T47D (cell line): ENCODE measurements at regions not wholly inside any gene's neighbourhood (a gene's known extent, or its start where the extent isn't known, plus 50 kb on each side); places are given as distances from the start of the nearest gene placed in this dataset.

Experiments
- DNase-seq, 2 experiments: peaks; one replicate each; pipeline versions ENCODE4 v3.0.0 to v3.0.0-alpha.2; 2011 to 2012; ENCODE audit warnings: low read depth in 1 of 2, low spot score in 1 of 2
- JUND ChIP-seq: IDR thresholded peaks from 2 replicates; pipeline ENCODE4 v1.6.1; 2012; ENCODE audit warnings: low read depth
- in situ Hi-C: cut with HindIII; loops from 2 replicates; pipeline ENCODE4 v1.10.0; 2016; ENCODE audit warnings: low sequenced_read_pairs, low pct_unique_long_range_greater_than_20kb

- no peak for DNase-seq
- in situ Hi-C loops, result no loop called here
- no peak for TF ChIP-seq JUND
Measured at GRCh38 chr1:17952506-17952905, 155.1 kb upstream of the IGSF21 start.

GRCh38 chr1:17953921-17954320 lies 153.7 kb upstream of the IGSF21 start:
- DNase-seq, result no peak
- TF ChIP-seq JUND, result no peak
- in situ Hi-C loops, result no loop called here

- no peak for TF ChIP-seq JUND
- in situ Hi-C loops, result no loop called here
- DNase-seq, result no peak
Measured at GRCh38 chr1:17955302-17956285, 152.0 kb upstream of the IGSF21 start.

- no peak for TF ChIP-seq JUND
- no peak for DNase-seq
- in situ Hi-C loops, result no loop called here
Measured at GRCh38 chr1:17957588-17958267, 149.9 kb upstream of the IGSF21 start.

- DNase-seq, result no peak
- in situ Hi-C loops, result no loop called here
- TF ChIP-seq JUND, result no peak
Measured at GRCh38 chr1:17958704-17959103, 148.9 kb upstream of the IGSF21 start.

- in situ Hi-C loops, result no loop called here
- no peak for DNase-seq
- TF ChIP-seq JUND, result no peak
Measured at GRCh38 chr1:17963513-17963912, 144.1 kb upstream of the IGSF21 start.

GRCh38 chr1:17965515-17966100 lies 142.0 kb upstream of the IGSF21 start:
- in situ Hi-C loops, result no loop called here
- TF ChIP-seq JUND, result no peak

GRCh38 chr1:17966341-17966740 lies 141.3 kb upstream of the IGSF21 start:
- in situ Hi-C loops, result no loop called here
- no peak for DNase-seq

More at GRCh38 chr1:17965515-17966100, 142.0 kb upstream of the IGSF21 start:
- DNase-seq, result no peak

GRCh38 chr1:17967623-17968255 lies 139.9 kb upstream of the IGSF21 start:
- in situ Hi-C loops, result no loop called here
- no peak for DNase-seq

More at GRCh38 chr1:17966341-17966740, 141.3 kb upstream of the IGSF21 start:
- no peak for TF ChIP-seq JUND

GRCh38 chr1:17970757-17971156 lies 136.8 kb upstream of the IGSF21 start:
- no peak for TF ChIP-seq JUND
- in situ Hi-C loops, result no loop called here
- no peak for DNase-seq

More at GRCh38 chr1:17967623-17968255, 139.9 kb upstream of the IGSF21 start:
- no peak for TF ChIP-seq JUND

- in situ Hi-C loops, result no loop called here
- DNase-seq, result no peak
- TF ChIP-seq JUND, result no peak
Measured at GRCh38 chr1:17973694-17974093, 133.9 kb upstream of the IGSF21 start.

- DNase-seq, result peak in 1 of 2 experiments; percentile 23
- TF ChIP-seq JUND, result no peak
- in situ Hi-C loops, result no loop called here
Measured at GRCh38 chr1:17976854-17977253, 130.7 kb upstream of the IGSF21 start.

- in situ Hi-C loops, result no loop called here
- TF ChIP-seq JUND, result no peak
Measured at GRCh38 chr1:17978016-17978415, 129.6 kb upstream of the IGSF21 start.

More at GRCh38 chr1:17978016-17978415, 129.6 kb upstream of the IGSF21 start:
- no peak for DNase-seq
